Superior temporal gyrus (tissue), 1 donor: ENCODE measurements at regions not wholly inside any gene's neighbourhood (a gene's known extent, or its start where the extent isn't known, plus 50 kb on each side); places are given as distances from the start of the nearest gene placed in this dataset.
"Not testable (repeated sequence)": the region's sequence is repeated elsewhere in the genome, so short reads cannot be mapped to it uniquely, and the experiment has no call there.

ENCODE experiments used
- DNase-seq: peaks from one replicate; pipeline ENCODE4 v3.0.0-alpha.2; 2016; ENCODE audit errors: extremely low spot score

- DNase-seq: no peak
Measured at GRCh38 chrY:7318122-7318521, 406.6 kb upstream of the AMELY start.

- no peak for DNase-seq
Measured at GRCh38 chrY:7317571-7317970, 406.0 kb upstream of the AMELY start.

- no peak for DNase-seq
Measured at GRCh38 chrY:7310482-7311269, 399.1 kb upstream of the AMELY start.

GRCh38 chrY:7308816-7309215 is 397.3 kb upstream of the AMELY start:
- no peak for DNase-seq

- DNase-seq: no peak
Measured at GRCh38 chrY:7302306-7302705, 390.8 kb upstream of the AMELY start.

GRCh38 chrY:7299960-7300359 is 388.4 kb upstream of the AMELY start:
- DNase-seq: no peak

GRCh38 chrY:7292113-7292512 is 380.6 kb upstream of the AMELY start:
- no peak for DNase-seq

- no peak for DNase-seq
Measured at GRCh38 chrY:7289889-7290833, 378.6 kb upstream of the AMELY start.

GRCh38 chrY:7288611-7289010 is 377.1 kb upstream of the AMELY start:
- no peak for DNase-seq

GRCh38 chrY:7287963-7288362 is 376.4 kb upstream of the AMELY start:
- not testable (repeated sequence) for DNase-seq

- no peak for DNase-seq
Measured at GRCh38 chrY:7285388-7285787, 373.8 kb upstream of the AMELY start.

GRCh38 chrY:7283001-7283400 is 371.4 kb upstream of the AMELY start:
- no peak for DNase-seq

- DNase-seq: not testable (repeated sequence)
Measured at GRCh38 chrY:7280151-7280740, 368.7 kb upstream of the AMELY start.

GRCh38 chrY:7275751-7276150 is 364.2 kb upstream of the AMELY start:
- no peak for DNase-seq

GRCh38 chrY:7275014-7275413 is 363.5 kb upstream of the AMELY start:
- DNase-seq: no peak

- no peak for DNase-seq
Measured at GRCh38 chrY:7274369-7274913, 362.9 kb upstream of the AMELY start.

GRCh38 chrY:7273587-7274203 is 362.1 kb upstream of the AMELY start:
- DNase-seq: no peak

GRCh38 chrY:7272556-7273195 is 361.1 kb upstream of the AMELY start:
- no peak for DNase-seq

- no peak for DNase-seq
Measured at GRCh38 chrY:7263773-7264172, 352.2 kb upstream of the AMELY start.

GRCh38 chrY:7262531-7262930 is 351.0 kb upstream of the AMELY start:
- DNase-seq: no peak

GRCh38 chrY:7261254-7261653 is 349.7 kb upstream of the AMELY start:
- DNase-seq: no peak
